DMS 273 (cell line): ENCODE measurements at regions not wholly inside any gene's neighbourhood (a gene's known extent, or its start where the extent isn't known, plus 50 kb on each side); places are given as distances from the start of the nearest gene placed in this dataset.
"Not testable (repeated sequence)": the region's sequence is repeated elsewhere in the genome, so short reads cannot be mapped to it uniquely, and the experiment has no call there.

Source experiments
- DNase-seq: peaks from one replicate; lab custom pipeline; 2025; ENCODE audit not compliant: unreplicated experiment; lab: John Stamatoyannopoulos, UW

GRCh38 chr4:114417214-114417613, 181.4 kb upstream of the UGT8 start:
- peak; percentile 17 for DNase-seq

- DNase-seq = no peak
These were observed 178.5 kb upstream of the UGT8 start for GRCh38 chr4:114420069-114420468.

GRCh38 chr4:114423582-114423981, 175.0 kb upstream of the UGT8 start:
- no peak for DNase-seq

- DNase-seq = no peak
These were observed 163.5 kb upstream of the UGT8 start for GRCh38 chr4:114435116-114435515.

GRCh38 chr4:114442856-114443255, 155.8 kb upstream of the UGT8 start:
- no peak for DNase-seq

- DNase-seq = no peak
These were observed 154.4 kb upstream of the UGT8 start for GRCh38 chr4:114444211-114444610.

GRCh38 chr4:114447963-114448516, 150.6 kb upstream of the UGT8 start:
- not testable (repeated sequence) for DNase-seq

- no peak for DNase-seq
These were observed 139.9 kb upstream of the UGT8 start for GRCh38 chr4:114458728-114459127.

GRCh38 chr4:114464726-114465272, 133.8 kb upstream of the UGT8 start:
- DNase-seq = no peak

- no peak for DNase-seq
These were observed 132.8 kb upstream of the UGT8 start for GRCh38 chr4:114465766-114466165.

GRCh38 chr4:114466299-114466698, 132.3 kb upstream of the UGT8 start:
- no peak for DNase-seq

- no peak for DNase-seq
These were observed 126.2 kb upstream of the UGT8 start for GRCh38 chr4:114472269-114473032.

- DNase-seq = no peak
These were observed 124.3 kb upstream of the UGT8 start for GRCh38 chr4:114474188-114474800.

GRCh38 chr4:114476310-114476709, 122.3 kb upstream of the UGT8 start:
- no peak for DNase-seq

GRCh38 chr4:114479595-114479994, 119.0 kb upstream of the UGT8 start:
- DNase-seq = no peak

GRCh38 chr4:114481856-114482255, 116.8 kb upstream of the UGT8 start:
- no peak for DNase-seq

GRCh38 chr4:114487101-114487500, 111.5 kb upstream of the UGT8 start:
- no peak for DNase-seq

- no peak for DNase-seq
These were observed 110.2 kb upstream of the UGT8 start for GRCh38 chr4:114488301-114488982.

GRCh38 chr4:114494246-114494803, 104.3 kb upstream of the UGT8 start:
- no peak for DNase-seq

- DNase-seq = no peak
These were observed 103.1 kb upstream of the UGT8 start for GRCh38 chr4:114495471-114495928.

GRCh38 chr4:114497116-114497515, 101.5 kb upstream of the UGT8 start:
- DNase-seq = no peak
